ENCODE measurements at regions not wholly inside any gene's neighbourhood (a gene's known extent, or its start where the extent isn't known, plus 50 kb on each side); places are given as distances from the start of the nearest gene placed in this dataset.
A peak's percentile ranks its signal among the peaks of the same experiment; 100 is the strongest.

DNA sequence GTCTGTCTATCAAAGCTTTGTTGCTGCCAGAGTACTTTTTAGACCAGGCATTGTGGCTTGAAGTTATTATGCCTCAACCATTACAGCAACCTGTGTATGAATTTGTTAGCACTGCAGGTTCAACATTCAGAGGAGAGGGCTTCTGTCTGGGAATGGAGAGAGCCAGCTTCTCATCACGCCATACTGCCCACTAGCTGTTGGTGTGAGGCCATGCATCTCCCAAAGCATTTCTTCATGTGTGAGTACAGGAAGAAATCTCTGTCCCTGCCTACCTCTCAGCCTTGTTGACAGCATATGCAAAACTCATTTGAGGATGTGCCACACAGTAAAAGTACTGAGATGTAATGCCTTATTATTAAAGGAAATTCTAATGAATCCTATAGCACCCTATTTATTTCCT is 76.9 kb upstream of the PPARGC1A start:
- TF ChIP-seq, protein P1, sequence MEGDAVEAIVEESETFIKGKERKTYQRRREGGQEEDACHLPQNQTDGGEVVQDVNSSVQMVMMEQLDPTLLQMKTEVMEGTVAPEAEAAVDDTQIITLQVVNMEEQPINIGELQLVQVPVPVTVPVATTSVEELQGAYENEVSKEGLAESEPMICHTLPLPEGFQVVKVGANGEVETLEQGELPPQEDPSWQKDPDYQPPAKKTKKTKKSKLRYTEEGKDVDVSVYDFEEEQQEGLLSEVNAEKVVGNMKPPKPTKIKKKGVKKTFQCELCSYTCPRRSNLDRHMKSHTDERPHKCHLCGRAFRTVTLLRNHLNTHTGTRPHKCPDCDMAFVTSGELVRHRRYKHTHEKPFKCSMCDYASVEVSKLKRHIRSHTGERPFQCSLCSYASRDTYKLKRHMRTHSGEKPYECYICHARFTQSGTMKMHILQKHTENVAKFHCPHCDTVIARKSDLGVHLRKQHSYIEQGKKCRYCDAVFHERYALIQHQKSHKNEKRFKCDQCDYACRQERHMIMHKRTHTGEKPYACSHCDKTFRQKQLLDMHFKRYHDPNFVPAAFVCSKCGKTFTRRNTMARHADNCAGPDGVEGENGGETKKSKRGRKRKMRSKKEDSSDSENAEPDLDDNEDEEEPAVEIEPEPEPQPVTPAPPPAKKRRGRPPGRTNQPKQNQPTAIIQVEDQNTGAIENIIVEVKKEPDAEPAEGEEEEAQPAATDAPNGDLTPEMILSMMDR (IDR thresholded peaks at IDR 0.05): peak; percentile 34; the same call in 1 of the 2 replicates
- TF ChIP-seq, protein P2, sequence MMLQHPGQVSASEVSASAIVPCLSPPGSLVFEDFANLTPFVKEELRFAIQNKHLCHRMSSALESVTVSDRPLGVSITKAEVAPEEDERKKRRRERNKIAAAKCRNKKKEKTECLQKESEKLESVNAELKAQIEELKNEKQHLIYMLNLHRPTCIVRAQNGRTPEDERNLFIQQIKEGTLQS (CRISPR knock-in tag; conservative IDR thresholded peaks at IDR 0.05): no peak
- TF ChIP-seq, protein P3, sequence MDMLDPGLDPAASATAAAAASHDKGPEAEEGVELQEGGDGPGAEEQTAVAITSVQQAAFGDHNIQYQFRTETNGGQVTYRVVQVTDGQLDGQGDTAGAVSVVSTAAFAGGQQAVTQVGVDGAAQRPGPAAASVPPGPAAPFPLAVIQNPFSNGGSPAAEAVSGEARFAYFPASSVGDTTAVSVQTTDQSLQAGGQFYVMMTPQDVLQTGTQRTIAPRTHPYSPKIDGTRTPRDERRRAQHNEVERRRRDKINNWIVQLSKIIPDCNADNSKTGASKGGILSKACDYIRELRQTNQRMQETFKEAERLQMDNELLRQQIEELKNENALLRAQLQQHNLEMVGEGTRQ (CRISPR knock-in tag; IDR thresholded peaks at IDR 0.05): no peak
- TF ChIP-seq, protein P4, sequence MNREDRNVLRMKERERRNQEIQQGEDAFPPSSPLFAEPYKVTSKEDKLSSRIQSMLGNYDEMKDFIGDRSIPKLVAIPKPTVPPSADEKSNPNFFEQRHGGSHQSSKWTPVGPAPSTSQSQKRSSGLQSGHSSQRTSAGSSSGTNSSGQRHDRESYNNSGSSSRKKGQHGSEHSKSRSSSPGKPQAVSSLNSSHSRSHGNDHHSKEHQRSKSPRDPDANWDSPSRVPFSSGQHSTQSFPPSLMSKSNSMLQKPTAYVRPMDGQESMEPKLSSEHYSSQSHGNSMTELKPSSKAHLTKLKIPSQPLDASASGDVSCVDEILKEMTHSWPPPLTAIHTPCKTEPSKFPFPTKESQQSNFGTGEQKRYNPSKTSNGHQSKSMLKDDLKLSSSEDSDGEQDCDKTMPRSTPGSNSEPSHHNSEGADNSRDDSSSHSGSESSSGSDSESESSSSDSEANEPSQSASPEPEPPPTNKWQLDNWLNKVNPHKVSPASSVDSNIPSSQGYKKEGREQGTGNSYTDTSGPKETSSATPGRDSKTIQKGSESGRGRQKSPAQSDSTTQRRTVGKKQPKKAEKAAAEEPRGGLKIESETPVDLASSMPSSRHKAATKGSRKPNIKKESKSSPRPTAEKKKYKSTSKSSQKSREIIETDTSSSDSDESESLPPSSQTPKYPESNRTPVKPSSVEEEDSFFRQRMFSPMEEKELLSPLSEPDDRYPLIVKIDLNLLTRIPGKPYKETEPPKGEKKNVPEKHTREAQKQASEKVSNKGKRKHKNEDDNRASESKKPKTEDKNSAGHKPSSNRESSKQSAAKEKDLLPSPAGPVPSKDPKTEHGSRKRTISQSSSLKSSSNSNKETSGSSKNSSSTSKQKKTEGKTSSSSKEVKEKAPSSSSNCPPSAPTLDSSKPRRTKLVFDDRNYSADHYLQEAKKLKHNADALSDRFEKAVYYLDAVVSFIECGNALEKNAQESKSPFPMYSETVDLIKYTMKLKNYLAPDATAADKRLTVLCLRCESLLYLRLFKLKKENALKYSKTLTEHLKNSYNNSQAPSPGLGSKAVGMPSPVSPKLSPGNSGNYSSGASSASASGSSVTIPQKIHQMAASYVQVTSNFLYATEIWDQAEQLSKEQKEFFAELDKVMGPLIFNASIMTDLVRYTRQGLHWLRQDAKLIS (CRISPR knock-in tag; IDR thresholded peaks at IDR 0.05; ENCODE audit: borderline replicate concordance): no peak
- TF ChIP-seq, protein P5, sequence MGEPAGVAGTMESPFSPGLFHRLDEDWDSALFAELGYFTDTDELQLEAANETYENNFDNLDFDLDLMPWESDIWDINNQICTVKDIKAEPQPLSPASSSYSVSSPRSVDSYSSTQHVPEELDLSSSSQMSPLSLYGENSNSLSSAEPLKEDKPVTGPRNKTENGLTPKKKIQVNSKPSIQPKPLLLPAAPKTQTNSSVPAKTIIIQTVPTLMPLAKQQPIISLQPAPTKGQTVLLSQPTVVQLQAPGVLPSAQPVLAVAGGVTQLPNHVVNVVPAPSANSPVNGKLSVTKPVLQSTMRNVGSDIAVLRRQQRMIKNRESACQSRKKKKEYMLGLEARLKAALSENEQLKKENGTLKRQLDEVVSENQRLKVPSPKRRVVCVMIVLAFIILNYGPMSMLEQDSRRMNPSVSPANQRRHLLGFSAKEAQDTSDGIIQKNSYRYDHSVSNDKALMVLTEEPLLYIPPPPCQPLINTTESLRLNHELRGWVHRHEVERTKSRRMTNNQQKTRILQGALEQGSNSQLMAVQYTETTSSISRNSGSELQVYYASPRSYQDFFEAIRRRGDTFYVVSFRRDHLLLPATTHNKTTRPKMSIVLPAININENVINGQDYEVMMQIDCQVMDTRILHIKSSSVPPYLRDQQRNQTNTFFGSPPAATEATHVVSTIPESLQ (CRISPR knock-in tag; IDR thresholded peaks at IDR 0.05): no peak
- no peak for TF ChIP-seq NFYB (CRISPR knock-in tag; conservative IDR thresholded peaks at IDR 0.05; ENCODE audit: low read depth)
- TF ChIP-seq MXD4 (CRISPR knock-in tag; IDR thresholded peaks at IDR 0.05; ENCODE audit: borderline replicate concordance): no peak
- TF ChIP-seq TEAD4 (CRISPR knock-in tag; IDR thresholded peaks at IDR 0.05): no peak
- TF ChIP-seq, protein P6, sequence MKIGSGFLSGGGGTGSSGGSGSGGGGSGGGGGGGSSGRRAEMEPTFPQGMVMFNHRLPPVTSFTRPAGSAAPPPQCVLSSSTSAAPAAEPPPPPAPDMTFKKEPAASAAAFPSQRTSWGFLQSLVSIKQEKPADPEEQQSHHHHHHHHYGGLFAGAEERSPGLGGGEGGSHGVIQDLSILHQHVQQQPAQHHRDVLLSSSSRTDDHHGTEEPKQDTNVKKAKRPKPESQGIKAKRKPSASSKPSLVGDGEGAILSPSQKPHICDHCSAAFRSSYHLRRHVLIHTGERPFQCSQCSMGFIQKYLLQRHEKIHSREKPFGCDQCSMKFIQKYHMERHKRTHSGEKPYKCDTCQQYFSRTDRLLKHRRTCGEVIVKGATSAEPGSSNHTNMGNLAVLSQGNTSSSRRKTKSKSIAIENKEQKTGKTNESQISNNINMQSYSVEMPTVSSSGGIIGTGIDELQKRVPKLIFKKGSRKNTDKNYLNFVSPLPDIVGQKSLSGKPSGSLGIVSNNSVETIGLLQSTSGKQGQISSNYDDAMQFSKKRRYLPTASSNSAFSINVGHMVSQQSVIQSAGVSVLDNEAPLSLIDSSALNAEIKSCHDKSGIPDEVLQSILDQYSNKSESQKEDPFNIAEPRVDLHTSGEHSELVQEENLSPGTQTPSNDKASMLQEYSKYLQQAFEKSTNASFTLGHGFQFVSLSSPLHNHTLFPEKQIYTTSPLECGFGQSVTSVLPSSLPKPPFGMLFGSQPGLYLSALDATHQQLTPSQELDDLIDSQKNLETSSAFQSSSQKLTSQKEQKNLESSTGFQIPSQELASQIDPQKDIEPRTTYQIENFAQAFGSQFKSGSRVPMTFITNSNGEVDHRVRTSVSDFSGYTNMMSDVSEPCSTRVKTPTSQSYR (CRISPR knock-in tag; IDR thresholded peaks at IDR 0.05): no peak
